Endothelial cell of umbilical vein (primary cell): ENCODE measurements at regions not wholly inside any gene's neighbourhood (a gene's known extent, or its start where the extent isn't known, plus 50 kb on each side); places are given as distances from the start of the nearest gene placed in this dataset.

Experiments
- BruUV-seq: library from RNA; stranded (reverse); fragments of 400-500 nt; replicated peaks from 2 replicates; lab custom pipeline; 2021; lab: Mats Ljungman, UMichigan
- CTCF ChIA-PET: fragments of 300-600, 350-600 bp; sonication (Branson Sonifier 250); formaldehyde crosslinking; loops from one replicate; lab custom pipeline; 2021; ENCODE audit warnings: antibody characterized with exemption, inconsistent platforms; lab: Charles Lee
- POLR2A ChIA-PET: fragments of 300-600, 350-600 bp; sonication (Branson Sonifier 250); formaldehyde crosslinking; loops from one replicate; lab custom pipeline; 2021; ENCODE audit warnings: antibody characterized with exemption, inconsistent platforms; lab: Charles Lee
- DNase-seq: peaks from one replicate; pipeline ENCODE4 v3.0.0-alpha.2; 2011; ENCODE audit warnings: low read depth, low spot score
- FAIRE-seq: peaks from 2 replicates; lab custom pipeline; 2011; peaks lifted over from hg19 to GRCh38; lab: Jason Lieb, UNC
- H2AFZ ChIP-seq: 2 replicates; pipeline ENCODE4 v1.6.0; 2012; ENCODE audit warnings: low read depth, low read length, control low read depth, inconsistent platforms
- H3K27ac ChIP-seq: 2 replicates; pipeline ENCODE4 v1.5.1; 2011; ENCODE audit warnings: low read depth, mild to moderate bottlenecking, control low read depth, low read length, moderate library complexity; ENCODE audit not compliant: insufficient read depth
- H3K27me3 ChIP-seq, 2 experiments: 2 replicates each; pipeline versions ENCODE4 v1.6.0 to v1.6.1; 2011; ENCODE audit warnings: low read length in 2 of 2, mixed read lengths in 1 of 2; ENCODE audit not compliant: control insufficient read depth in 2 of 2, insufficient read depth in 2 of 2
- H3K36me3 ChIP-seq, 2 experiments: 2 replicates in 1 of 2; 3 replicates in 1 of 2; pipeline ENCODE4 v1.5.1; 2011; ENCODE audit warnings: low read length in 2 of 2, mild to moderate bottlenecking in 1 of 2, moderate library complexity in 1 of 2; ENCODE audit not compliant: control insufficient read depth in 2 of 2, insufficient read depth in 2 of 2; ENCODE audit errors: extremely low read depth in 1 of 2
- H3K4me1 ChIP-seq: 3 replicates; pipeline ENCODE4 v1.5.1; 2011; ENCODE audit warnings: mild to moderate bottlenecking, low read length; ENCODE audit not compliant: control insufficient read depth, insufficient read depth; ENCODE audit errors: extremely low read depth
- H3K4me2 ChIP-seq: 2 replicates; pipeline ENCODE4 v1.6.1; 2011; ENCODE audit warnings: low read length, control low read depth, mixed read lengths; ENCODE audit not compliant: insufficient read depth
- H3K4me3 ChIP-seq, 3 experiments: fragments of 200-600 bp in 1 of 3; sonication (generic), shearing (Covaris generic) in 1 of 3; replicated peaks in 1 of 3; 2 replicates each; pipeline ENCODE4 v1.5.1; 2011 to 2016; ENCODE audit warnings: control low read depth in 3 of 3, low read length in 3 of 3, mild to moderate bottlenecking in 2 of 3, inconsistent platforms in 1 of 3, low read depth in 1 of 3, moderate library complexity in 1 of 3; ENCODE audit not compliant: insufficient read depth in 1 of 3
- H3K79me2 ChIP-seq: 2 replicates; pipeline ENCODE4 v1.6.0; 2012; ENCODE audit warnings: low read length, inconsistent platforms; ENCODE audit not compliant: control insufficient read depth, insufficient read depth
- H3K9ac ChIP-seq: replicated peaks from 2 replicates; pipeline ENCODE3; 2011; ENCODE audit warnings: low read length, control low read depth; ENCODE audit not compliant: insufficient read depth; ENCODE audit errors: extremely low read depth
- H3K9me1 ChIP-seq: replicated peaks from 3 replicates; pipeline ENCODE4 v1.6.0; 2011; ENCODE audit warnings: mild to moderate bottlenecking, low read length; ENCODE audit not compliant: control insufficient read depth, insufficient read depth; ENCODE audit errors: extremely low read depth
- H3K9me3 ChIP-seq: replicated peaks from 2 replicates; pipeline ENCODE4 v1.5.1; 2012; ENCODE audit warnings: low read length, inconsistent platforms; ENCODE audit not compliant: control insufficient read depth, insufficient read depth
- H4K20me1 ChIP-seq: replicated peaks from 2 replicates; pipeline ENCODE3; 2011; ENCODE audit warnings: mild to moderate bottlenecking, low read length; ENCODE audit not compliant: control insufficient read depth, insufficient read depth; ENCODE audit errors: extremely low read depth
- EZH2 ChIP-seq: IDR thresholded peaks from 2 replicates; pipeline ENCODE4 v1.6.1; 2012; ENCODE audit warnings: borderline replicate concordance, low read depth, mild to moderate bottlenecking, moderate library complexity, low read length, inconsistent platforms; ENCODE audit not compliant: severe bottlenecking
- FOS ChIP-seq: IDR thresholded peaks from 2 replicates; pipeline ENCODE4 v1.6.1; 2011; ENCODE audit warnings: mild to moderate bottlenecking, low read length, moderate library complexity, borderline replicate concordance; ENCODE audit not compliant: insufficient read depth
- GATA2 ChIP-seq: IDR thresholded peaks from 2 replicates; pipeline ENCODE4 v1.7.0; 2011; ENCODE audit warnings: low read depth, mild to moderate bottlenecking, moderate library complexity, mixed read lengths, low read length; ENCODE audit not compliant: insufficient read length, insufficient read depth
- JUN ChIP-seq: IDR thresholded peaks from 2 replicates; pipeline ENCODE4 v1.6.1; 2011; ENCODE audit warnings: borderline replicate concordance, low read depth; ENCODE audit not compliant: insufficient read length, insufficient read depth
- MYC ChIP-seq: IDR thresholded peaks from one replicate; pipeline ENCODE4 v1.6.1; 2011; ENCODE audit warnings: mild to moderate bottlenecking, low read depth, low read length
- POLR2A ChIP-seq: IDR thresholded peaks from 2 replicates; pipeline ENCODE4 v1.6.1; 2012; ENCODE audit warnings: low read depth, mild to moderate bottlenecking, control low read depth, low read length
- POLR2AphosphoS5 ChIP-seq: IDR thresholded peaks from 2 replicates; pipeline ENCODE4 v1.6.1; 2012; ENCODE audit warnings: low read depth, mild to moderate bottlenecking, control low read depth, low read length, moderate library complexity; ENCODE audit not compliant: insufficient read depth
- dilution Hi-C: fragments of 300-500 bp; cut with MboI; formaldehyde crosslinking; loops from one replicate; pipeline ENCODE4 v1.15.0; 2019; ENCODE audit warnings: low sequenced_read_pairs; ENCODE audit not compliant: extremely low pct_ligation_motif_present
- intact Hi-C: fragments of 100-400 bp; cut with micrococcal nuclease; formaldehyde crosslinking; loops from one replicate; pipeline ENCODE4 v1.10.0; 2022
- TF ChIP-seq, protein P1 (sequence below), 2 donors: IDR thresholded peaks; 1 replicate in 1 of 2; 2 replicates in 1 of 2; pipeline ENCODE4 v1.5.1; 2011; ENCODE audit warnings: low read length in 2 of 2, mild to moderate bottlenecking in 2 of 2, moderate library complexity in 2 of 2, control low read depth in 1 of 2, inconsistent platforms in 1 of 2, low read depth in 1 of 2; ENCODE audit not compliant: insufficient read depth in 1 of 2; ENCODE audit errors: extremely low read depth in 1 of 2
- TF ChIP-seq, protein P2 (sequence below): IDR thresholded peaks from 2 replicates; pipeline ENCODE4 v1.6.1; 2011; ENCODE audit not compliant: insufficient read depth, insufficient read length

DNA sequence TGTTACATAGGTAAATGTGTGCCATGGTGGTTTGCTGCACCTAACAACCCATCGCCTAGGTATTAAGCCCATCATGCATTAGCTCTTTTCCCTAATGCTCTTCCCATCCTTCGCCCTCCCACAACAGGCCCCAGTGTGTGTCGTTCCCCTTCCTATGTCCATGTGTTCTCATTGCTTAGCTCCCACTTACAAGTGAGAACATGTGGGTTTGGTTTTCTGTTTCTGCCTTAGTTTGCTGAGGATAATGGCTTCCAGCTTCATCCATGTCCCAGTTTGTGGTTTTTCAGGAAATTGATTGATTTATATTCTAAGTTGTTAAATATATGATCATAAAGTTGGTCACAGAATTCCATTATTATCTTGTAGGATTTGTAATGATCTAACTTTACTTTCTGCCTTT, 85.3 kb upstream of the CAST start:
- no peak for DNase-seq
- no TSS peak for BruUV-seq
- Histone ChIP-seq H3K27ac (no peak overlapping the region), H3K79me2 (no peaks in the 10 kb centered on the region), H3K36me3 (no peaks in the 10 kb centered on the region), H3K4me3 (no peak overlapping the region), H3K9me3 (no peaks in the 10 kb centered on the region), H3K9me1 (no peaks in the 10 kb centered on the region), H3K4me2 (no peak overlapping the region), H3K4me1 (peaks cover 36% of the 10 kb centered on the region), H2AFZ (no peak overlapping the region), H3K9ac (no peak overlapping the region), H3K27me3 (no peaks in the 10 kb centered on the region), H4K20me1 (no peaks in the 10 kb centered on the region)
- intact Hi-C loops (no loop called here), dilution Hi-C loops (no loop called here)
- no peak for TF ChIP-seq POLR2AphosphoS5
- TF ChIP-seq, protein P1, sequence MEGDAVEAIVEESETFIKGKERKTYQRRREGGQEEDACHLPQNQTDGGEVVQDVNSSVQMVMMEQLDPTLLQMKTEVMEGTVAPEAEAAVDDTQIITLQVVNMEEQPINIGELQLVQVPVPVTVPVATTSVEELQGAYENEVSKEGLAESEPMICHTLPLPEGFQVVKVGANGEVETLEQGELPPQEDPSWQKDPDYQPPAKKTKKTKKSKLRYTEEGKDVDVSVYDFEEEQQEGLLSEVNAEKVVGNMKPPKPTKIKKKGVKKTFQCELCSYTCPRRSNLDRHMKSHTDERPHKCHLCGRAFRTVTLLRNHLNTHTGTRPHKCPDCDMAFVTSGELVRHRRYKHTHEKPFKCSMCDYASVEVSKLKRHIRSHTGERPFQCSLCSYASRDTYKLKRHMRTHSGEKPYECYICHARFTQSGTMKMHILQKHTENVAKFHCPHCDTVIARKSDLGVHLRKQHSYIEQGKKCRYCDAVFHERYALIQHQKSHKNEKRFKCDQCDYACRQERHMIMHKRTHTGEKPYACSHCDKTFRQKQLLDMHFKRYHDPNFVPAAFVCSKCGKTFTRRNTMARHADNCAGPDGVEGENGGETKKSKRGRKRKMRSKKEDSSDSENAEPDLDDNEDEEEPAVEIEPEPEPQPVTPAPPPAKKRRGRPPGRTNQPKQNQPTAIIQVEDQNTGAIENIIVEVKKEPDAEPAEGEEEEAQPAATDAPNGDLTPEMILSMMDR (IDR thresholded peaks at IDR 0.05; ENCODE audit: extremely low read depth in 1 of 2, insufficient read depth in 1 of 2, low read depth in 1 of 2, low read length in 2 of 2) = no peak
- no peak for TF ChIP-seq MYC
- TF ChIP-seq, protein P2, sequence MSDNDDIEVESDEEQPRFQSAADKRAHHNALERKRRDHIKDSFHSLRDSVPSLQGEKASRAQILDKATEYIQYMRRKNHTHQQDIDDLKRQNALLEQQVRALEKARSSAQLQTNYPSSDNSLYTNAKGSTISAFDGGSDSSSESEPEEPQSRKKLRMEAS = no peak
- no peak for FAIRE-seq
- ChIA-PET POLR2A (no interaction called here), CTCF (no interaction called here)

DNA sequence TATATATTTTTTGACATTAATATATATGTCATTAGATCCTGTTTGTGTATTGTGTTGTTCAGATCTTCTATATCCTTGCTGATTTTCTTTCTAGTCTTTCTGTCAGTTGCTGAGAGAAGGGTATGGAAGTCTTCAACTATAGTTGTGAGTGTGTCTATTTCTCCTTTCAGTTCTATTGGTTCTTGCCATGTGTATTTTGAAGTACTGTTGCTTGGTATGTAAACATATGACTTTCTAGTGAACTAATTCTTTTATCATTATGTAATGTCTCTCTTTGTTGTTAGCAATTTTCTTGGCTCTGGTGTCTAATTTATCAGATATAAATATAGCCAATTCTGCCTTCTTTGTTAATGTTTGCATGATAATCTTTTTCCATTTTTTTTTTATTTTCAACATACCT, 84.3 kb upstream of the CAST start:
- dilution Hi-C loops (no loop called here), intact Hi-C loops (no loop called here)
- Histone ChIP-seq H3K36me3 (no peaks in the 10 kb centered on the region), H3K4me1 (peaks cover 38% of the 10 kb centered on the region), H3K27ac (no peak overlapping the region), H3K27me3 (no peaks in the 10 kb centered on the region), H3K4me3 (no peak overlapping the region), H3K9ac (no peak overlapping the region), H3K79me2 (no peaks in the 10 kb centered on the region), H3K9me3 (no peaks in the 10 kb centered on the region), H3K4me2 (no peak overlapping the region), H3K9me1 (no peaks in the 10 kb centered on the region), H4K20me1 (no peaks in the 10 kb centered on the region), H2AFZ (no peak overlapping the region)
- FAIRE-seq = no peak
- DNase-seq = peak; percentile 41
- CTCF ChIA-PET = no interaction called here
- BruUV-seq = no TSS peak
- TF ChIP-seq POLR2AphosphoS5 (no peak), MYC (no peak), FOS (no peak), EZH2 (no peak), POLR2A (no peak), GATA2 (no peak), JUN (no peak)
- TF ChIP-seq, protein P2 = no peak
- TF ChIP-seq, protein P1 (IDR thresholded peaks at IDR 0.05; ENCODE audit: extremely low read depth in 1 of 2, insufficient read depth in 1 of 2, low read depth in 1 of 2, low read length in 2 of 2) = no peak
- POLR2A ChIA-PET = no interaction called here
